ENCODE measurements at regions not wholly inside any gene's neighbourhood (a gene's known extent, or its start where the extent isn't known, plus 50 kb on each side); places are given as distances from the start of the nearest gene placed in this dataset.

- no peak for TF ChIP-seq SKIL (IDR thresholded peaks at IDR 0.05; ENCODE audit: low read depth, poor library complexity, severe bottlenecking)
- no peak for TF ChIP-seq CBX5 (IDR thresholded peaks at IDR 0.05; ENCODE audit: low read depth)
- TF ChIP-seq PBX3 (IDR thresholded peaks at IDR 0.05; ENCODE audit: insufficient replicate concordance, low read depth, low read length): no peak
- TF ChIP-seq ATF7 (IDR thresholded peaks at IDR 0.05; ENCODE audit: low read depth): no peak
- TF ChIP-seq ZNF274 (IDR thresholded peaks at IDR 0.05; ENCODE audit: insufficient read depth, insufficient read length): no peak
- TF ChIP-seq LARP7 (IDR thresholded peaks at IDR 0.05): no peak
These were observed 124.1 kb upstream of the MYT1L start (continued) for GRCh38 chr2:2455151-2455550.

- no peak overlapping the region for H2AFZ ChIP-seq (ENCODE audit: control insufficient read depth, low read depth, low read length)
- CTCF ChIA-PET: no interaction called here
- no peaks in the 10 kb centered on the region for H3K9me3 ChIP-seq (replicated peaks; ENCODE audit: control insufficient read depth, insufficient read depth, low read length)
- H3K4me3 ChIP-seq: no peak overlapping the region
- FAIRE-seq (no peak), DNase-seq (ENCODE audit: low read depth, low spot score) (no peak), ATAC-seq (no peak)
- H3K27ac ChIP-seq (ENCODE audit: control insufficient read depth, insufficient read depth): no peak overlapping the region
- no peak overlapping the region for H3K9ac ChIP-seq (ENCODE audit: control insufficient read depth, insufficient read depth, low read length)
- POLR2A ChIA-PET: no interaction called here
- H3K27me3 ChIP-seq (replicated peaks in 1 of 2; ENCODE audit: control insufficient read depth in 2 of 2, insufficient read depth in 2 of 2, low read length in 1 of 2): no peaks in the 10 kb centered on the region
- RAD21 ChIA-PET (ENCODE audit: unreplicated experiment): no interaction called here
- in situ Hi-C loops (cut with MboI): no loop called here
- no peaks in the 10 kb centered on the region for H3K79me2 ChIP-seq (ENCODE audit: control insufficient read depth, insufficient read depth, low read length)
- intact Hi-C loops (cut with micrococcal nuclease; ENCODE audit: unreplicated experiment): no loop called here
- H3K36me3 ChIP-seq (ENCODE audit: control insufficient read depth in 2 of 2, insufficient read depth in 2 of 2, low read length in 1 of 2): no peaks in the 10 kb centered on the region
- no TSS peak for BruUV-seq (replicated peaks)
- H3K4me2 ChIP-seq (ENCODE audit: control insufficient read depth, insufficient read depth): no peak overlapping the region
- TF ChIP-seq POLR2AphosphoS5 (IDR thresholded peaks at IDR 0.05; ENCODE audit: low read length): no peak
- TF ChIP-seq REST (IDR thresholded peaks at IDR 0.05; ENCODE audit: low read depth, low read length): no peak
- TF ChIP-seq TARDBP (IDR thresholded peaks at IDR 0.05; ENCODE audit: borderline replicate concordance): no peak
- TF ChIP-seq IKZF1 (conservative IDR thresholded peaks at IDR 0.05): no peak
- TF ChIP-seq SPI1 (IDR thresholded peaks at IDR 0.05; ENCODE audit: borderline replicate concordance, insufficient read depth, low read depth, low read length): no peak
- TF ChIP-seq YBX1 (IDR thresholded peaks at IDR 0.05): no peak
- 0% methylated on average over 4 of the region's 4 CpGs for WGBS (ENCODE audit: insufficient coverage, insufficient replicate concordance, low lambda C conversion rate, missing lambda C conversion rate)
- no peaks in the 10 kb centered on the region for H3K4me1 ChIP-seq (ENCODE audit: control insufficient read depth, insufficient read depth, low read length)
- SMC1A ChIA-PET (ENCODE audit: uncharacterized antibody, unreplicated experiment): no interaction called here
- H4K20me1 ChIP-seq (ENCODE audit: control insufficient read depth, insufficient read depth): no peaks in the 10 kb centered on the region
These were observed 121.9 kb upstream of the MYT1L start for GRCh38 chr2:2452961-2453360.

All from GM12878 (cell line).